LNCAP (cell line): ENCODE measurements at regions not wholly inside any gene's neighbourhood (a gene's known extent, or its start where the extent isn't known, plus 50 kb on each side); places are given as distances from the start of the nearest gene placed in this dataset.

ENCODE experiments used
- TF ChIP-seq, protein P1 (sequence below): fragments of 450-650 bp; IDR thresholded peaks from 2 replicates; pipeline ENCODE4 v1.5.1; 2017; ENCODE audit warnings: mild to moderate bottlenecking

DNA sequence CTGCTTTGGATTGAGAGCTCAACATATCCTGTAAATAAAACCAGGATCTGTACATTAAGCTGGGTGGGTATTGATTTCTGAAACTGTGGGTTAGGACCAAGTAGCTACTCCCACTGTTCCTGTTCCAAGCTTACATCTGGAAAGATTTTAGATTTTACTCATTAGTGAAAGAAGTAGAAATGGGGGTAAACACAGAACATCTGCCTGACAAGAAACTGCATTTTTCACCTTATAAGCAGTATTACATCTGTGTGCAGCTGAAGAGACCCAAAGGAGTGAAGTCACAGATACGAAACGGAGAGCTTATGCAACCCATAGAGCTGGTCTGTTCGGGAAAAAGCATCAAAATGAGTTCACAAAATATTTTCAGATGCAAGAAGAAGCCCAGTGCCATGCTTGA is 235.2 kb downstream of the SLITRK5 start:
- TF ChIP-seq, protein P1, sequence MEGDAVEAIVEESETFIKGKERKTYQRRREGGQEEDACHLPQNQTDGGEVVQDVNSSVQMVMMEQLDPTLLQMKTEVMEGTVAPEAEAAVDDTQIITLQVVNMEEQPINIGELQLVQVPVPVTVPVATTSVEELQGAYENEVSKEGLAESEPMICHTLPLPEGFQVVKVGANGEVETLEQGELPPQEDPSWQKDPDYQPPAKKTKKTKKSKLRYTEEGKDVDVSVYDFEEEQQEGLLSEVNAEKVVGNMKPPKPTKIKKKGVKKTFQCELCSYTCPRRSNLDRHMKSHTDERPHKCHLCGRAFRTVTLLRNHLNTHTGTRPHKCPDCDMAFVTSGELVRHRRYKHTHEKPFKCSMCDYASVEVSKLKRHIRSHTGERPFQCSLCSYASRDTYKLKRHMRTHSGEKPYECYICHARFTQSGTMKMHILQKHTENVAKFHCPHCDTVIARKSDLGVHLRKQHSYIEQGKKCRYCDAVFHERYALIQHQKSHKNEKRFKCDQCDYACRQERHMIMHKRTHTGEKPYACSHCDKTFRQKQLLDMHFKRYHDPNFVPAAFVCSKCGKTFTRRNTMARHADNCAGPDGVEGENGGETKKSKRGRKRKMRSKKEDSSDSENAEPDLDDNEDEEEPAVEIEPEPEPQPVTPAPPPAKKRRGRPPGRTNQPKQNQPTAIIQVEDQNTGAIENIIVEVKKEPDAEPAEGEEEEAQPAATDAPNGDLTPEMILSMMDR = no peak

DNA sequence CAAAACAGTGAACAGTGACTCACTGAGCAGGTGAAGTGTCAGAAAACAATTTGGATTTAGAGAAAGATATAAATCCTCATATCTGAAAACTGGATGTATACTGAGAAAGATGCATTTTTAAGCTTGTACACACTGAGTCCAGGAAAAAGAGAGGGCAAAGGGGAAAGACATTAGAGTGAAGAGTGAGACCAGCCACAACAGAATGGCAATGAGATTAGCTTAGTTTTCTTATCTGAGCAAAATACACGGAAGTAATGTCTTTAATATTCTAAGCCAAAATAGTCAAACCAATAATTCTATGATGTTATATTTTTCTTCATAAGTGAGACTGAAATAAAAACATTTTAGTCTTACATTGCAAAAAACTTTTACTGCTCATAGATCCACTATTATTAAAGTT is 236.0 kb downstream of the SLITRK5 start:
- TF ChIP-seq, protein P1 = no peak

DNA sequence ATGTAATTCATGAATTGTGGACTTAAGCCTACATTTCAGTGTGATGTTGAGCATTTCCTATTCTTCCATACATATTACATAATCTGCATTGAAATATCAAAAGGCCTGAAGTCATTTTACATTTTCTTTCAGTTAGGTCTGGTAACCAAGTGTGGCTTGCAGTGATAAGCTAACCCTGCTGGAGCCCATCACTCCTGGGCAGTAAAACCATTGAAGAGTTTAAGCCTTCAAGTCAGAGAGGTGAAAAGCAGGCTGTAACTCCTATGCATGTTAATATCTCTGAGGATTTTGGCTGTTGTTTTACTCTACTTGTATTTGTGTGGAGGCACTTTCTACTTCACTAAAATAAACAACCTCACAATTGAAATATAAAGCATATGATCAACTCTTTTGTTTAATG is 248.8 kb downstream of the SLITRK5 start:
- TF ChIP-seq, protein P1 = no peak

DNA sequence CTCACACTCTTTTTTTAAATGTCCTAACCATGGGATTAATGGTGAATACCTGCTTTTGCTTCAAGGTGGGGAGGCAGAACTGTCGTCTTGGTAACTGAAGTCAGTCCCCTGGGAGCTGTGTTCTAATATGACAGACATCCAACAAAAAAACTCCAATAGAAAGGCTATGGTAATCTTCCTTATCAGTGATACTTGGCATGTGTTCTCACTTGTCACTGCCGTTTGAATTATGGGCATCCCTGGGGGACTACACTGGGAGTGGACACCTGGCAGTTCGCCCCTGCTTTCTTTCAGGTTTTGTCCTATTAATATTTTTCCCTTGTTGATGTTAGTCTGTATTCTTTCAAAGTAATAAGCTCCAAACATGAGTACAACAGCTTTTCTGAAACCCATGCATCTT is 252.6 kb downstream of the SLITRK5 start:
- TF ChIP-seq, protein P1 = no peak

DNA sequence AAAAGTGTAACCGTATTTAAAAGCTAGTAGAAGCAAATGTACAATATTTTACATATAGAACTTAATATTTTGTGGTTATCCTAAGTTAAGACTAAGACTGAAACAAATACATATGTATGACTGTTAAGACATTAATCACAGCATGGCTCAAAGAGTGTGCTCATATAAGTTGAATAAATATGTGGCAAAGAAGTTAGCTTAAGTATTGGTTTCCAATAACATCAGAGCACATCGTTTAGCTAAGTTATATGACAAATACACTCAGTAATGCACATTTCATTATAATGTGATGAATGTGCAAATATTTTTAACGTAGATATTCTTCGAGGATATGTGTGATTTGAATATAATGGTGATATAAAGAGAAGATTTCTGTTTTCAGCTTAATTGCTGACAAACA is 253.8 kb downstream of the SLITRK5 start:
- TF ChIP-seq, protein P1 = no peak

DNA sequence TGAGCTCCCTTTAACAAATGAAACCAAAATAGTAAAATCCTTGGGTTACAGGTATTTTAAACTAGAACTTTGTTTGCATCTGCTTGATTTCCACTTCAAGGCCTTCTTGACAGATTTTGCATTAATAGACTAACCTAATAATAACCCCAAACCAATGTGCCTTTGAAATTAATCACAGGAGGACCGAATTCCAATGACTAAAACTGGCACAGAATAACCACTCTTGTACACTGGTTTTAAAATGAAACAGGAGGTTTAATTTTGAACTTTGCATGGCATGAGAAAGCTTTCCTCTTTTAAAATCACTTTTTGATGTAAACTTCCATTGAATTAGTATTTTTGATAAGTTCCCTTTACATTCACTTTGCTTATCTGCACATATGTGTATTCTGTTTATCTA is 269.6 kb downstream of the SLITRK5 start:
- TF ChIP-seq, protein P1 = no peak

DNA sequence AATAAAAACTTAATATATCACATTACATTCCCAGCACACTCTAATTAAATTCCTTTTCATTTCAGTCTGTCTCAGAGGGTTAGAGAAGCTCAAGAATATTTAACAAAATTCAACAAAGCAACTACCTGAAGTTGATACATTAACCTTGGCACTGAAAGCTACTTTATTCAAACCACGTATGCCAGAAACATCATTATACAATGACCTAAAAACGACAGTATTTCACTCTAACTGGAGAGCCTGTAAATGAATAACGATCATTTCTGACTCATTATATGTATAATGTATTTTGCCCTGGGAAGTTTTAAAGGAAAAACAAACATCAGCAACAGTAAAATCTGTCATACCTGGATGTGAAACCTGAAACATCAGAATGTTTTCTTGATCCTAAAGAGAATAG is 270.1 kb downstream of the SLITRK5 start:
- TF ChIP-seq, protein P1 = no peak

DNA sequence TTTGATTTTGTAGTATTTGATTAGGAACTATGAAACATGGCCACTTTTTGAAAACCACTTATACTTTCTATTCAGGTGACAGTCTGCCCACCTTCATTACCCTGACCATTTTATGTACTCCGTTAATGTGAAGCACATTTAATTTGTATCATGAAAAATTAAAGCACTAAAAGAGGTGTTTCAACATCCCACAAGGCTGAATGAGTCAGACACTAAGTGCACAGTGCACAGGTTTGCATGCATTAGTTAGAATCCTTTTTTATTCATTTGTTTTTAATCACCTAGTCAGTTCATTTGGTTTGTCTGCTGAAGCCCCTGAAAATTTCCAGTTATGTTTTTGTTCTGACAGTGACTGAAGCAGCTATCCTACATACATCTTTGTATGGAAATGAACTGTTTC is 271.0 kb downstream of the SLITRK5 start:
- TF ChIP-seq, protein P1 = no peak
